ENCODE measurements at regions not wholly inside any gene's neighbourhood (a gene's known extent, or its start where the extent isn't known, plus 50 kb on each side); places are given as distances from the start of the nearest gene placed in this dataset.

DNA sequence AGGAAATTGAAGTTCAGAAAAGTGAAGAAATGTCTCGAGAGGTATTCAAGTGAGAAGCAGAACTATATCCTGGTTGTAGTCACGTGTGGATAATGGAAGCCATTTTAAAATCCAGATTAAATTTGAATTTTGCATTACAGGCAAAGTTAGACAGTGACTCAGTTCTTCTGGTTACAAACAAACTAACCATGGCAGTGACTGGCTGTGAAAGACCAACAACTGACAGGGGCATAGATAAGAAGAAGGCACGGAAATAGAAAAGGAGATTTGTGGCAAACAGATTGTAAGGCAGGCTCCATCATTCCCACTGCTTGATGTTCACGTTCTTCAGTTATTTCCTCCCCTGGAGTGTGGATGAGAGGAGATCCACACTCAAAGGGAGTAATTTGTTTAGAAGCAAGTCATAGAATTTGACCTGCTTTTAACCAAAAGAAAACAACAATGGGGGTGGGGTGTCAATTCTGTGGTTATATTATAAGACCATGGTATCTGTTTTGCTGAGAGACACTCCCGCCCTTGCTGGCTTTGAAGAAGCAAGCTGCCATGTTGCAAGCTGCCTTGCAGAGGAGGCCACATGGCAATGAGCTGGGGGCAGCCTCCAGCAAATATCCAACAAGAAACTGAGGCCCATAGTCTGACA, 795.3 kb downstream of the VRK1 start:
- Histone ChIP-seq H3K9ac (no peak overlapping the region), H3K79me2 (ENCODE audit: insufficient read depth) (no peaks in the 10 kb centered on the region), H3F3A (ENCODE audit: insufficient read depth) (no peaks in the 10 kb centered on the region), H3K27ac (no peak overlapping the region), H4K20me1 (ENCODE audit: insufficient read depth) (no peaks in the 10 kb centered on the region), H3K4me2 (ENCODE audit: unreplicated experiment) (no peak overlapping the region), H3K27me3 (replicated peaks; ENCODE audit: insufficient read depth) (no peaks in the 10 kb centered on the region), H3K9me2 (ENCODE audit: insufficient read depth) (no peaks in the 10 kb centered on the region), H3K4me3 (no peak overlapping the region), H3K36me3 (ENCODE audit: low read depth) (no peaks in the 10 kb centered on the region), H2AFZ (no peak overlapping the region), H3K9me3 (ENCODE audit: low read depth) (no peaks in the 10 kb centered on the region), H3K4me1 (ENCODE audit: insufficient read depth) (no peaks in the 10 kb centered on the region)
- in situ Hi-C loops (cut with MboI): no loop called here
- no peak for DNase-seq
- no peak for TF ChIP-seq EZH2phosphoT487 (IDR thresholded peaks at IDR 0.05; ENCODE audit: insufficient read depth, low read depth)
- no peak for TF ChIP-seq EZH2 (IDR thresholded peaks at IDR 0.05; ENCODE audit: insufficient read depth, poor library complexity, severe bottlenecking)
- 13 to 15% methylated on average over 5 of the region's 5 CpGs for WGBS, 2 experiments (ENCODE audit: low coverage in 1 of 2, low lambda C conversion rate in 2 of 2, missing lambda C conversion rate in 2 of 2)

DNA sequence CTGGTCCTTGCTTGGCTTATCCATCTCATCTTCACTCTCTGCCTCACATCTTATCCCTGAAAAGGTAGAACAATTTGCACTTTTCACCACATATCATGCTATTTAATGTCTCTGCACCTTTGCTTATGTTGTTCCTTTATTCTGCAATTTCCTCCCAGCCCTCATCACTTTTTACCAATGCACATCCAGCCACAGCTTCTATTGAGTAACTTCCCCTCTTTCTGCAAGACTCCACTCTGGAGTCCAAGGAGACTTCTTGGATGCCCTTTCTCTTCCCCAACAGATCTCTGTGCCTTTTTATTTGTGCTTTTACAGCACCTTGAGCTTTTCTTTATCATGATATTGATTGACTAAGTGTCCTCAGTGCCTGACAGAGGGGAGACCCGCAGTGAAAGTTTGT, 797.1 kb downstream of the VRK1 start:
- H3K36me3 ChIP-seq (ENCODE audit: low read depth): no peaks in the 10 kb centered on the region
- no peaks in the 10 kb centered on the region for H3K27me3 ChIP-seq (replicated peaks; ENCODE audit: insufficient read depth)
- WGBS, 2 experiments (ENCODE audit: low coverage in 1 of 2, low lambda C conversion rate in 2 of 2, missing lambda C conversion rate in 2 of 2): 32 to 38% methylated on average over 1 of the region's 1 CpG
- in situ Hi-C loops (cut with MboI): no loop called here
- H3K79me2 ChIP-seq (ENCODE audit: insufficient read depth): no peaks in the 10 kb centered on the region
- TF ChIP-seq EZH2 (IDR thresholded peaks at IDR 0.05; ENCODE audit: insufficient read depth, poor library complexity, severe bottlenecking): no peak
- no peak for TF ChIP-seq EZH2phosphoT487 (IDR thresholded peaks at IDR 0.05; ENCODE audit: insufficient read depth, low read depth)
- H3K4me3 ChIP-seq: no peak overlapping the region
- H3K9me3 ChIP-seq (ENCODE audit: low read depth): peaks cover 3% of the 10 kb centered on the region
- no peak for DNase-seq
- no peak overlapping the region for H3K27ac ChIP-seq
- H3K9me2 ChIP-seq (ENCODE audit: insufficient read depth): no peaks in the 10 kb centered on the region
- no peak overlapping the region for H2AFZ ChIP-seq
- H4K20me1 ChIP-seq (ENCODE audit: insufficient read depth): no peaks in the 10 kb centered on the region
- H3K4me1 ChIP-seq (ENCODE audit: insufficient read depth): no peaks in the 10 kb centered on the region
- H3K4me2 ChIP-seq (ENCODE audit: unreplicated experiment): no peak overlapping the region
- H3F3A ChIP-seq (ENCODE audit: insufficient read depth): no peaks in the 10 kb centered on the region
- H3K9ac ChIP-seq: no peak overlapping the region

DNA sequence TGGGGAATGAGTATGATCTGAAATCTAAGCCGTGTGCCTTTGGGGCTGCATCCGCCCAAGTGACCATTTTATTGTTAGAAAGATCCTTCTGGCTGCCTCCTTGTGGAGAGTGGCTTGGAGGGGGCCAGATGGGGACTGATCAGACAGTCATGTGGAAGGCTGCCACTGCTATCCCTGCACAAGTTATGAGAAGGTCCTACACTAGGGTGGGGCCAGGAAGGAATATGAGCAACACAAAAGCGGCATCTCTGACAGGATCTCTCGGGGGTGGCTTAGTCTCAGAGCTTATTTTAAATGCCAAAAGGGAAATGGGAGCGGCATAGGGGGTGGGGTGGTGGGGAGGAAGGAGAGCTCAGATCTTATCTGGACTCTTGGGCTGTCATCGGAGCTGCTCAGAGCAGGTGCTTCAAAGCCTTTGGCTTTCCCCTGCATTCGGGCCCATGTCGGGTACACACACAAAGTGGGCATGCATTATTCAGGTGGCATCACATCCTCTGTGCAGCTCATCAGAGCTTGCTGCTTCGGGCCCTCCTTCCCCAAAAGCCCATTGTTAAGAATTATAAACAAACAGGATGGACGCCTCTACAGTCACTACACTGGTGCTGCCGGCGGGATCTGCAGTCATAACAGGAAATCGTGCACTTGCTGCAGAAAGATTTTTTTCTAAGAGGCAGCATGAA, 805.4 kb downstream of the VRK1 start:
- no peaks in the 10 kb centered on the region for H3F3A ChIP-seq (ENCODE audit: insufficient read depth)
- H3K36me3 ChIP-seq (ENCODE audit: low read depth): no peaks in the 10 kb centered on the region
- H3K9ac ChIP-seq: no peak overlapping the region
- H2AFZ ChIP-seq: no peak overlapping the region
- no peaks in the 10 kb centered on the region for H3K27me3 ChIP-seq (replicated peaks; ENCODE audit: insufficient read depth)
- no peaks in the 10 kb centered on the region for H3K4me1 ChIP-seq (ENCODE audit: insufficient read depth)
- no peak overlapping the region for H3K4me3 ChIP-seq
- no peak overlapping the region for H3K4me2 ChIP-seq (ENCODE audit: unreplicated experiment)
- peaks cover 3% of the 10 kb centered on the region for H3K9me3 ChIP-seq (ENCODE audit: low read depth)
- TF ChIP-seq EZH2phosphoT487 (IDR thresholded peaks at IDR 0.05; ENCODE audit: insufficient read depth, low read depth) (no peak), EZH2 (IDR thresholded peaks at IDR 0.05; ENCODE audit: insufficient read depth, poor library complexity, severe bottlenecking) (no peak)
- H3K9me2 ChIP-seq (ENCODE audit: insufficient read depth): no peaks in the 10 kb centered on the region
- WGBS, 2 experiments (ENCODE audit: low coverage in 1 of 2, low lambda C conversion rate in 2 of 2, missing lambda C conversion rate in 2 of 2): 31 to 35% methylated on average over 13 of the region's 13 CpGs
- no peaks in the 10 kb centered on the region for H3K79me2 ChIP-seq (ENCODE audit: insufficient read depth)
- DNase-seq: no peak
- no peak overlapping the region for H3K27ac ChIP-seq
- no peaks in the 10 kb centered on the region for H4K20me1 ChIP-seq (ENCODE audit: insufficient read depth)
- in situ Hi-C loops (cut with MboI): no loop called here

DNA sequence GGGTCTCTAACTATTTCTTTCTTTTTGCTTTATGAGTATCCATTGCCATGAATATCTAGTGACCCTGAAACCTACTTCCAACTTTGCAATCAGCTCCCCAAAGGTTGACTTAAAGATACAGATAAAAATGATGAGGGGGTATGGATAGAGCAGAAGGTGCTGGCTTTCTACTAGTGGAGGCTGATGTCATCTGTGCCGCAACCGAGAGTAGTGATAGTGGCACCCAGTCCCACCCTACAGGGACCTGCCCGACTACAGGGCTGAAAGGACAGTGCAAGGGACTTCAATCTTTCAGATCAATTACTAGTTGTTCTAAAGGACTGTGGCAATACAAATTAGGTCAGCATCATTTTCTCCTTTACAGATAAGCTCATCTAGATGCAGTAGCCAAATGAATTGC, 806.0 kb downstream of the VRK1 start:
- Histone ChIP-seq H3K4me3 (no peak overlapping the region), H2AFZ (no peak overlapping the region), H3K9me2 (ENCODE audit: insufficient read depth) (no peaks in the 10 kb centered on the region), H3K9me3 (ENCODE audit: low read depth) (peaks cover 2% of the 10 kb centered on the region), H3K4me1 (ENCODE audit: insufficient read depth) (no peaks in the 10 kb centered on the region), H3K27me3 (replicated peaks; ENCODE audit: insufficient read depth) (no peaks in the 10 kb centered on the region), H4K20me1 (ENCODE audit: insufficient read depth) (no peaks in the 10 kb centered on the region), H3K4me2 (ENCODE audit: unreplicated experiment) (no peak overlapping the region), H3F3A (ENCODE audit: insufficient read depth) (no peaks in the 10 kb centered on the region), H3K79me2 (ENCODE audit: insufficient read depth) (no peaks in the 10 kb centered on the region), H3K9ac (no peak overlapping the region), H3K27ac (no peak overlapping the region), H3K36me3 (ENCODE audit: low read depth) (no peaks in the 10 kb centered on the region)
- WGBS, 2 experiments (ENCODE audit: low coverage in 1 of 2, low lambda C conversion rate in 2 of 2, missing lambda C conversion rate in 2 of 2): 54 to 66% methylated on average over 3 of the region's 3 CpGs
- in situ Hi-C loops (cut with MboI): no loop called here
- TF ChIP-seq EZH2phosphoT487 (IDR thresholded peaks at IDR 0.05; ENCODE audit: insufficient read depth, low read depth): no peak
- no peak for TF ChIP-seq EZH2 (IDR thresholded peaks at IDR 0.05; ENCODE audit: insufficient read depth, poor library complexity, severe bottlenecking)
- no peak for DNase-seq

All from GM23248 (cell line).